OCI-LY3 (cell line): ENCODE measurements at regions not wholly inside any gene's neighbourhood (a gene's known extent, or its start where the extent isn't known, plus 50 kb on each side); places are given as distances from the start of the nearest gene placed in this dataset.

Source experiments
- CTCF ChIP-seq: fragments of 200-600, 300-600 bp; sonication (generic); IDR thresholded peaks from 2 replicates; pipeline ENCODE4 v1.5.1; 2014; ENCODE audit warnings: antibody characterized with exemption, low read length, low read depth
- EZH2phosphoT487 ChIP-seq: fragments of 200-600 bp; shearing (Covaris generic); IDR thresholded peaks from 2 replicates; pipeline ENCODE4 v1.6.1; 2018; ENCODE audit warnings: antibody characterized with exemption, mixed run types, low read depth

- TF ChIP-seq CTCF: no peak
- TF ChIP-seq EZH2phosphoT487: no peak
Measured at GRCh38 chr10:55098452-55098851, 297.4 kb upstream of the PCDH15 start.
